SK-N-SH treated with all-trans-retinoic acid at 6 μM for 48 hours (cell line): ENCODE measurements at regions not wholly inside any gene's neighbourhood (a gene's known extent, or its start where the extent isn't known, plus 50 kb on each side); places are given as distances from the start of the nearest gene placed in this dataset.
A peak's percentile ranks its signal among the peaks of the same experiment; 100 is the strongest.

Experiments used
- ATAC-seq: fragments of 200-7000 bp; cut with Tn5 transposase; 3 replicates; pipeline ENCODE4 v1.9.1; 2020; ENCODE audit warnings: mild to moderate bottlenecking, moderate library complexity
- GLIS3 ChIP-seq: fragments of 250-450 bp; sonication (Bioruptor Pico); IDR thresholded peaks from 2 replicates; pipeline ENCODE4 v1.5.0; 2020; ENCODE audit warnings: mild to moderate bottlenecking, moderate library complexity
- ISL1 ChIP-seq: fragments of 250-450 bp; sonication (Bioruptor Pico); IDR thresholded peaks from 2 replicates; pipeline ENCODE4 v2.1.2; 2022; ENCODE audit warnings: mild to moderate bottlenecking, moderate library complexity
- TCF4 ChIP-seq: fragments of 250-450 bp; sonication (Bioruptor Pico); IDR thresholded peaks from 2 replicates; pipeline ENCODE4 v1.8.0; 2021; ENCODE audit warnings: mild to moderate bottlenecking, moderate library complexity, borderline replicate concordance
- TOX ChIP-seq: fragments of 250-450 bp; sonication (Bioruptor Pico); IDR thresholded peaks from 2 replicates; pipeline ENCODE4 v1.8.0; 2021; ENCODE audit warnings: mild to moderate bottlenecking, moderate library complexity, borderline replicate concordance
- ZFP3 ChIP-seq: fragments of 250-450 bp; sonication (Bioruptor Pico); IDR thresholded peaks from 2 replicates; pipeline ENCODE4 v1.5.0; 2020; ENCODE audit warnings: mild to moderate bottlenecking, moderate library complexity
- ZNF70 ChIP-seq: fragments of 450-650 bp; formaldehyde crosslinking; IDR thresholded peaks from 2 replicates; pipeline ENCODE4 v1.5.0; 2020; ENCODE audit warnings: mild to moderate bottlenecking, moderate library complexity
- ZNF8 ChIP-seq: fragments of 450-650 bp; formaldehyde crosslinking; IDR thresholded peaks from 2 replicates; pipeline ENCODE4 v1.5.0; 2020; ENCODE audit warnings: mild to moderate bottlenecking, moderate library complexity
- TF ChIP-seq, protein P1 (sequence below): fragments of 250-450 bp; sonication (Bioruptor Pico); IDR thresholded peaks from 2 replicates; pipeline ENCODE4 v1.8.0; 2021; ENCODE audit warnings: low read depth, mild to moderate bottlenecking, moderate library complexity, borderline replicate concordance
- TF ChIP-seq, protein P2 (sequence below): fragments of 250-450 bp; sonication (Bioruptor Pico); IDR thresholded peaks from 2 replicates; pipeline ENCODE4 v1.5.1; 2020; ENCODE audit warnings: low read depth, mild to moderate bottlenecking, moderate library complexity
- TF ChIP-seq, protein P3 (sequence below): fragments of 250-450 bp; sonication (Bioruptor Pico); IDR thresholded peaks from 2 replicates; pipeline ENCODE4 v1.5.0; 2020; ENCODE audit warnings: mild to moderate bottlenecking, moderate library complexity
- TF ChIP-seq, protein P4 (sequence below): fragments of 250-450 bp; sonication (Bioruptor Pico); IDR thresholded peaks from 2 replicates; pipeline ENCODE4 v1.5.1; 2021; ENCODE audit warnings: mild to moderate bottlenecking, moderate library complexity
- TF ChIP-seq, protein P5 (sequence below): fragments of 250-450 bp; sonication (Bioruptor Pico); IDR thresholded peaks from 2 replicates; pipeline ENCODE4 v1.8.0; 2020; ENCODE audit warnings: mild to moderate bottlenecking, moderate library complexity, borderline replicate concordance

DNA sequence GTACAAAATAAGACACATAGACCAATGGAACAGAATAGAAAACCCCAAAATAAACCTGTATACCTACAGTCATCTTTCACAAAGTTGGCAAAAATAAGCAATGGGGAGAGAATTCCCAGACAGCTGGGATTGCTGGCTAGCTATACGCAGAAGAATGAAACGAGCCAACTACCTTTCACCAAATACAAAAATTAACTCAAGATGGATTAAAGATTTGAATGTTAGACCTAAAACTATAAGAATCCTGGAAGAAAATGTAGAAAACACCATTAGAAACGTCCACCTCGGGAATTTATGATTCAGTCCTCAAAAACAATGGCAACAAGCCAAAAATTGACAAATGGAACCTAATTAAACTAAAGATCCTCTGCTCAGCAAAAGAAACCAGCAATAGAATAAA, 408.1 kb upstream of the SLITRK1 start (continued):
- TF ChIP-seq, protein P1, sequence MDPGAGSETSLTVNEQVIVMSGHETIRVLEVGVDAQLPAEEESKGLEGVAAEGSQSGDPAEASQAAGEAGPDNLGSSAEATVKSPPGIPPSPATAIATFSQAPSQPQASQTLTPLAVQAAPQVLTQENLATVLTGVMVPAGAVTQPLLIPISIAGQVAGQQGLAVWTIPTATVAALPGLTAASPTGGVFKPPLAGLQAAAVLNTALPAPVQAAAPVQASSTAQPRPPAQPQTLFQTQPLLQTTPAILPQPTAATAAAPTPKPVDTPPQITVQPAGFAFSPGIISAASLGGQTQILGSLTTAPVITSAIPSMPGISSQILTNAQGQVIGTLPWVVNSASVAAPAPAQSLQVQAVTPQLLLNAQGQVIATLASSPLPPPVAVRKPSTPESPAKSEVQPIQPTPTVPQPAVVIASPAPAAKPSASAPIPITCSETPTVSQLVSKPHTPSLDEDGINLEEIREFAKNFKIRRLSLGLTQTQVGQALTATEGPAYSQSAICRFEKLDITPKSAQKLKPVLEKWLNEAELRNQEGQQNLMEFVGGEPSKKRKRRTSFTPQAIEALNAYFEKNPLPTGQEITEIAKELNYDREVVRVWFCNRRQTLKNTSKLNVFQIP (CRISPR knock-in tag), result no peak
- TF ChIP-seq, protein P2, sequence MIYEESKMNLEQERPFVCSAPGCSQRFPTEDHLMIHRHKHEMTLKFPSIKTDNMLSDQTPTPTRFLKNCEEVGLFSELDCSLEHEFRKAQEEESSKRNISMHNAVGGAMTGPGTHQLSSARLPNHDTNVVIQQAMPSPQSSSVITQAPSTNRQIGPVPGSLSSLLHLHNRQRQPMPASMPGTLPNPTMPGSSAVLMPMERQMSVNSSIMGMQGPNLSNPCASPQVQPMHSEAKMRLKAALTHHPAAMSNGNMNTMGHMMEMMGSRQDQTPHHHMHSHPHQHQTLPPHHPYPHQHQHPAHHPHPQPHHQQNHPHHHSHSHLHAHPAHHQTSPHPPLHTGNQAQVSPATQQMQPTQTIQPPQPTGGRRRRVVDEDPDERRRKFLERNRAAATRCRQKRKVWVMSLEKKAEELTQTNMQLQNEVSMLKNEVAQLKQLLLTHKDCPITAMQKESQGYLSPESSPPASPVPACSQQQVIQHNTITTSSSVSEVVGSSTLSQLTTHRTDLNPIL (CRISPR knock-in tag), result no peak
- TF ChIP-seq TCF4 (CRISPR knock-in tag) (no peak), ISL1 (CRISPR knock-in tag) (no peak), ZNF8 (CRISPR knock-in tag) (no peak)

DNA sequence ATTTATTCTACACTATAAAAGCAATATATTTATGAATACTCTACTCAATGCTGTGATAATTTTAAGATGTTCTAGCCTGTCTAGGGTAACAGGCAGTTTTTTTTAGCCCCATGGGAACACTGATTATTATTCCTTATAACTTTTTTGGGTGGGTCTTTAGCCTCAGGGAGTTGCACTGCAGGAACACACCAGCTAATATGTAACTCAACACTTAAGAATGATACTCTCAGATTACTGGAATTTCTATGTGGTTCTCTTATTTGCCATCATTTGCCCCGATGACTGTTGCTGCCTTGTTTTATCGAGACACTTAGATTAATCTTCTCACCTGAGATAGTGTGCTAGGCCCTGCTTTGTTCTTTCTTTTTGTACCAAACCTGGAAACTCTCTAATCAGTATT, 396.9 kb upstream of the SLITRK1 start:
- ATAC-seq, result peak; percentile 36; the same call in 1 of the 3 replicates
- TF ChIP-seq, protein P3, sequence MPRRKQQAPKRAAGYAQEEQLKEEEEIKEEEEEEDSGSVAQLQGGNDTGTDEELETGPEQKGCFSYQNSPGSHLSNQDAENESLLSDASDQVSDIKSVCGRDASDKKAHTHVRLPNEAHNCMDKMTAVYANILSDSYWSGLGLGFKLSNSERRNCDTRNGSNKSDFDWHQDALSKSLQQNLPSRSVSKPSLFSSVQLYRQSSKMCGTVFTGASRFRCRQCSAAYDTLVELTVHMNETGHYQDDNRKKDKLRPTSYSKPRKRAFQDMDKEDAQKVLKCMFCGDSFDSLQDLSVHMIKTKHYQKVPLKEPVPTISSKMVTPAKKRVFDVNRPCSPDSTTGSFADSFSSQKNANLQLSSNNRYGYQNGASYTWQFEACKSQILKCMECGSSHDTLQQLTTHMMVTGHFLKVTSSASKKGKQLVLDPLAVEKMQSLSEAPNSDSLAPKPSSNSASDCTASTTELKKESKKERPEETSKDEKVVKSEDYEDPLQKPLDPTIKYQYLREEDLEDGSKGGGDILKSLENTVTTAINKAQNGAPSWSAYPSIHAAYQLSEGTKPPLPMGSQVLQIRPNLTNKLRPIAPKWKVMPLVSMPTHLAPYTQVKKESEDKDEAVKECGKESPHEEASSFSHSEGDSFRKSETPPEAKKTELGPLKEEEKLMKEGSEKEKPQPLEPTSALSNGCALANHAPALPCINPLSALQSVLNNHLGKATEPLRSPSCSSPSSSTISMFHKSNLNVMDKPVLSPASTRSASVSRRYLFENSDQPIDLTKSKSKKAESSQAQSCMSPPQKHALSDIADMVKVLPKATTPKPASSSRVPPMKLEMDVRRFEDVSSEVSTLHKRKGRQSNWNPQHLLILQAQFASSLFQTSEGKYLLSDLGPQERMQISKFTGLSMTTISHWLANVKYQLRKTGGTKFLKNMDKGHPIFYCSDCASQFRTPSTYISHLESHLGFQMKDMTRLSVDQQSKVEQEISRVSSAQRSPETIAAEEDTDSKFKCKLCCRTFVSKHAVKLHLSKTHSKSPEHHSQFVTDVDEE (CRISPR knock-in tag), result no peak
- TF ChIP-seq ISL1 (CRISPR knock-in tag), result no peak
- TF ChIP-seq, protein P4, sequence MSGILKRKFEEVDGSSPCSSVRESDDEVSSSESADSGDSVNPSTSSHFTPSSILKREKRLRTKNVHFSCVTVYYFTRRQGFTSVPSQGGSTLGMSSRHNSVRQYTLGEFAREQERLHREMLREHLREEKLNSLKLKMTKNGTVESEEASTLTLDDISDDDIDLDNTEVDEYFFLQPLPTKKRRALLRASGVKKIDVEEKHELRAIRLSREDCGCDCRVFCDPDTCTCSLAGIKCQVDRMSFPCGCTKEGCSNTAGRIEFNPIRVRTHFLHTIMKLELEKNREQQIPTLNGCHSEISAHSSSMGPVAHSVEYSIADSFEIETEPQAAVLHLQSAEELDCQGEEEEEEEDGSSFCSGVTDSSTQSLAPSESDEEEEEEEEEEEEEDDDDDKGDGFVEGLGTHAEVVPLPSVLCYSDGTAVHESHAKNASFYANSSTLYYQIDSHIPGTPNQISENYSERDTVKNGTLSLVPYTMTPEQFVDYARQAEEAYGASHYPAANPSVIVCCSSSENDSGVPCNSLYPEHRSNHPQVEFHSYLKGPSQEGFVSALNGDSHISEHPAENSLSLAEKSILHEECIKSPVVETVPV (CRISPR knock-in tag), result no peak

DNA sequence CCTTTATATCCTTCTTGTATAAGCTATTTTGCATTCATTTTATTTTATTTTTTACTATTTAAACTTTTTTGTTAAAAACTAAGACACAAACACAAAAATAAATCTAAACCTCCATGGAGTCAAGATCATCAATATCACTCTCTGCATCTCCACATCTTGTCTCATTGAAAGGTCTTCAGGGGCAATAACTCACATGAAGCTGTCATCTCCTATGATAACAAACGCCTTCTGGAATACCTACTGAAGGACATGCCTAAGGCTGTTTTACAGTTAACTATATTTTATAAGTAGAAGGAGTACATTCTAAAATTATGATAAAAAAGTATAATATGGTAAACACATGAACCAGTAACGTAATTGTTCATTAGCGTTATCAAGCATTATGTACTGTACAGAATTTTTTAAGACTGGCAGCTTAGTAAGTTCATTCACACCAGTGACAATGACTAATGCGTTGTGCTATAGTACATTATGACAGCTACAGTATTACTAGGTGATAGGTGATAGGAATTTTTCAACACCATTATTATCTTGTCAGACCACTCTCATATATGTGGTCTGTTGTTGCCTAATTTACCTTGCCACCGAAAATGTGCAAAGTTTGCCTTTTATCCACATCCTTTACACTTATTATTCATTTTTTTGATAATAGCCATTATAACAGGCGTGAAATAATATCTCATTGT, 390.7 kb upstream of the SLITRK1 start:
- ATAC-seq, result no peak
- TF ChIP-seq, protein P5, sequence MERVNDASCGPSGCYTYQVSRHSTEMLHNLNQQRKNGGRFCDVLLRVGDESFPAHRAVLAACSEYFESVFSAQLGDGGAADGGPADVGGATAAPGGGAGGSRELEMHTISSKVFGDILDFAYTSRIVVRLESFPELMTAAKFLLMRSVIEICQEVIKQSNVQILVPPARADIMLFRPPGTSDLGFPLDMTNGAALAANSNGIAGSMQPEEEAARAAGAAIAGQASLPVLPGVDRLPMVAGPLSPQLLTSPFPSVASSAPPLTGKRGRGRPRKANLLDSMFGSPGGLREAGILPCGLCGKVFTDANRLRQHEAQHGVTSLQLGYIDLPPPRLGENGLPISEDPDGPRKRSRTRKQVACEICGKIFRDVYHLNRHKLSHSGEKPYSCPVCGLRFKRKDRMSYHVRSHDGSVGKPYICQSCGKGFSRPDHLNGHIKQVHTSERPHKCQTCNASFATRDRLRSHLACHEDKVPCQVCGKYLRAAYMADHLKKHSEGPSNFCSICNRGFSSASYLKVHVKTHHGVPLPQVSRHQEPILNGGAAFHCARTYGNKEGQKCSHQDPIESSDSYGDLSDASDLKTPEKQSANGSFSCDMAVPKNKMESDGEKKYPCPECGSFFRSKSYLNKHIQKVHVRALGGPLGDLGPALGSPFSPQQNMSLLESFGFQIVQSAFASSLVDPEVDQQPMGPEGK, result no peak
- TF ChIP-seq, protein P1 (CRISPR knock-in tag), result no peak
- TF ChIP-seq, protein P3 (CRISPR knock-in tag), result no peak
- TF ChIP-seq ISL1 (CRISPR knock-in tag), result no peak
- TF ChIP-seq TCF4 (CRISPR knock-in tag), result no peak

DNA sequence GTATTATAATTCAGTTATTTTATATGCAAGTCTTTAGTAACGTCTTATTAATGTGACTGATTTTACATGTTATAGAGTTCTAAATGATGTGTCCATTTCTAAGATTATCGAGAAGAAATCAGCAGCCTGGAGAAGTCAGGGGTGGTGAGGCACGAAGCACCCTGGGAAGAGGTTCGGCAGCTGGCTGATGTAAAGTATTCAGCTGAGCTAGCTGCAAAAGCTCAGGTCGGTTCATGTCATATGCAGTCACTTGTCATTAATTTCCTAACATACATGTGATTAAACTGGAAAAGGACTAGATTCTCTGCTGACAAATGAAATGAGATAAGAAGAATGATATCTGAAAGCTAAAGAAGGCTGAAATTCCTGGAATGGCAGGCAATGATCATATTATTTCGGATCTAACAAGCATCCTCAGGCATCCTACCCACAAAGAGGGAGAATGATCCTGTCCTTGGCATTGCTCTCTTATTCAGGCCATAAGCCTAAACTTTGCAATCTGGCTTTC, 383.0 kb upstream of the SLITRK1 start:
- ATAC-seq, result no peak
- TF ChIP-seq TOX (CRISPR knock-in tag) (no peak), ZNF70 (CRISPR knock-in tag) (no peak), ZFP3 (CRISPR knock-in tag) (no peak), ZNF8 (CRISPR knock-in tag) (no peak), ISL1 (CRISPR knock-in tag) (no peak), GLIS3 (CRISPR knock-in tag) (no peak)
- TF ChIP-seq, protein P4 (CRISPR knock-in tag), result no peak
